Endothelial cell of umbilical vein (primary cell): ENCODE measurements at regions not wholly inside any gene's neighbourhood (a gene's known extent, or its start where the extent isn't known, plus 50 kb on each side); places are given as distances from the start of the nearest gene placed in this dataset.

Experiments used
- BruUV-seq: library from RNA; stranded (reverse); fragments of 400-500 nt; replicated peaks from 2 replicates; lab custom pipeline; 2021; lab: Mats Ljungman, UMichigan
- CTCF ChIA-PET: fragments of 300-600, 350-600 bp; sonication (Branson Sonifier 250); formaldehyde crosslinking; loops from one replicate; lab custom pipeline; 2021; ENCODE audit warnings: antibody characterized with exemption, inconsistent platforms; lab: Charles Lee
- POLR2A ChIA-PET: fragments of 300-600, 350-600 bp; sonication (Branson Sonifier 250); formaldehyde crosslinking; loops from one replicate; lab custom pipeline; 2021; ENCODE audit warnings: antibody characterized with exemption, inconsistent platforms; lab: Charles Lee
- DNase-seq: peaks from one replicate; pipeline ENCODE4 v3.0.0-alpha.2; 2011; ENCODE audit warnings: low read depth, low spot score
- FAIRE-seq: peaks from 2 replicates; lab custom pipeline; 2011; peaks lifted over from hg19 to GRCh38; lab: Jason Lieb, UNC
- H2AFZ ChIP-seq: 2 replicates; pipeline ENCODE4 v1.6.0; 2012; ENCODE audit warnings: low read depth, low read length, control low read depth, inconsistent platforms
- H3K27ac ChIP-seq: 2 replicates; pipeline ENCODE4 v1.5.1; 2011; ENCODE audit warnings: low read depth, mild to moderate bottlenecking, control low read depth, low read length, moderate library complexity; ENCODE audit not compliant: insufficient read depth
- H3K27me3 ChIP-seq, 2 experiments: 2 replicates each; pipeline versions ENCODE4 v1.6.0 to v1.6.1; 2011; ENCODE audit warnings: low read length in 2 of 2, mixed read lengths in 1 of 2; ENCODE audit not compliant: control insufficient read depth in 2 of 2, insufficient read depth in 2 of 2
- H3K36me3 ChIP-seq, 2 experiments: 2 replicates in 1 of 2; 3 replicates in 1 of 2; pipeline ENCODE4 v1.5.1; 2011; ENCODE audit warnings: low read length in 2 of 2, mild to moderate bottlenecking in 1 of 2, moderate library complexity in 1 of 2; ENCODE audit not compliant: control insufficient read depth in 2 of 2, insufficient read depth in 2 of 2; ENCODE audit errors: extremely low read depth in 1 of 2
- H3K4me1 ChIP-seq: 3 replicates; pipeline ENCODE4 v1.5.1; 2011; ENCODE audit warnings: mild to moderate bottlenecking, low read length; ENCODE audit not compliant: control insufficient read depth, insufficient read depth; ENCODE audit errors: extremely low read depth
- H3K4me2 ChIP-seq: 2 replicates; pipeline ENCODE4 v1.6.1; 2011; ENCODE audit warnings: low read length, control low read depth, mixed read lengths; ENCODE audit not compliant: insufficient read depth
- H3K4me3 ChIP-seq, 3 experiments: fragments of 200-600 bp in 1 of 3; sonication (generic), shearing (Covaris generic) in 1 of 3; replicated peaks in 1 of 3; 2 replicates each; pipeline ENCODE4 v1.5.1; 2011 to 2016; ENCODE audit warnings: control low read depth in 3 of 3, low read length in 3 of 3, mild to moderate bottlenecking in 2 of 3, inconsistent platforms in 1 of 3, low read depth in 1 of 3, moderate library complexity in 1 of 3; ENCODE audit not compliant: insufficient read depth in 1 of 3
- H3K79me2 ChIP-seq: 2 replicates; pipeline ENCODE4 v1.6.0; 2012; ENCODE audit warnings: low read length, inconsistent platforms; ENCODE audit not compliant: control insufficient read depth, insufficient read depth
- H3K9ac ChIP-seq: replicated peaks from 2 replicates; pipeline ENCODE3; 2011; ENCODE audit warnings: low read length, control low read depth; ENCODE audit not compliant: insufficient read depth; ENCODE audit errors: extremely low read depth
- H3K9me1 ChIP-seq: replicated peaks from 3 replicates; pipeline ENCODE4 v1.6.0; 2011; ENCODE audit warnings: mild to moderate bottlenecking, low read length; ENCODE audit not compliant: control insufficient read depth, insufficient read depth; ENCODE audit errors: extremely low read depth
- H3K9me3 ChIP-seq: replicated peaks from 2 replicates; pipeline ENCODE4 v1.5.1; 2012; ENCODE audit warnings: low read length, inconsistent platforms; ENCODE audit not compliant: control insufficient read depth, insufficient read depth
- H4K20me1 ChIP-seq: replicated peaks from 2 replicates; pipeline ENCODE3; 2011; ENCODE audit warnings: mild to moderate bottlenecking, low read length; ENCODE audit not compliant: control insufficient read depth, insufficient read depth; ENCODE audit errors: extremely low read depth
- EZH2 ChIP-seq: IDR thresholded peaks from 2 replicates; pipeline ENCODE4 v1.6.1; 2012; ENCODE audit warnings: borderline replicate concordance, low read depth, mild to moderate bottlenecking, moderate library complexity, low read length, inconsistent platforms; ENCODE audit not compliant: severe bottlenecking
- FOS ChIP-seq: IDR thresholded peaks from 2 replicates; pipeline ENCODE4 v1.6.1; 2011; ENCODE audit warnings: mild to moderate bottlenecking, low read length, moderate library complexity, borderline replicate concordance; ENCODE audit not compliant: insufficient read depth
- GATA2 ChIP-seq: IDR thresholded peaks from 2 replicates; pipeline ENCODE4 v1.7.0; 2011; ENCODE audit warnings: low read depth, mild to moderate bottlenecking, moderate library complexity, mixed read lengths, low read length; ENCODE audit not compliant: insufficient read length, insufficient read depth
- JUN ChIP-seq: IDR thresholded peaks from 2 replicates; pipeline ENCODE4 v1.6.1; 2011; ENCODE audit warnings: borderline replicate concordance, low read depth; ENCODE audit not compliant: insufficient read length, insufficient read depth
- MAX ChIP-seq: IDR thresholded peaks from 2 replicates; pipeline ENCODE4 v1.6.1; 2011; ENCODE audit not compliant: insufficient read depth, insufficient read length
- MYC ChIP-seq: IDR thresholded peaks from one replicate; pipeline ENCODE4 v1.6.1; 2011; ENCODE audit warnings: mild to moderate bottlenecking, low read depth, low read length
- POLR2A ChIP-seq: IDR thresholded peaks from 2 replicates; pipeline ENCODE4 v1.6.1; 2012; ENCODE audit warnings: low read depth, mild to moderate bottlenecking, control low read depth, low read length
- POLR2AphosphoS5 ChIP-seq: IDR thresholded peaks from 2 replicates; pipeline ENCODE4 v1.6.1; 2012; ENCODE audit warnings: low read depth, mild to moderate bottlenecking, control low read depth, low read length, moderate library complexity; ENCODE audit not compliant: insufficient read depth
- dilution Hi-C: fragments of 300-500 bp; cut with MboI; formaldehyde crosslinking; loops from one replicate; pipeline ENCODE4 v1.15.0; 2019; ENCODE audit warnings: low sequenced_read_pairs; ENCODE audit not compliant: extremely low pct_ligation_motif_present
- intact Hi-C: fragments of 100-400 bp; cut with micrococcal nuclease; formaldehyde crosslinking; loops from one replicate; pipeline ENCODE4 v1.10.0; 2022
- TF ChIP-seq, protein P1 (sequence below), 2 donors: IDR thresholded peaks; 1 replicate in 1 of 2; 2 replicates in 1 of 2; pipeline ENCODE4 v1.5.1; 2011; ENCODE audit warnings: low read length in 2 of 2, mild to moderate bottlenecking in 2 of 2, moderate library complexity in 2 of 2, control low read depth in 1 of 2, inconsistent platforms in 1 of 2, low read depth in 1 of 2; ENCODE audit not compliant: insufficient read depth in 1 of 2; ENCODE audit errors: extremely low read depth in 1 of 2

DNA sequence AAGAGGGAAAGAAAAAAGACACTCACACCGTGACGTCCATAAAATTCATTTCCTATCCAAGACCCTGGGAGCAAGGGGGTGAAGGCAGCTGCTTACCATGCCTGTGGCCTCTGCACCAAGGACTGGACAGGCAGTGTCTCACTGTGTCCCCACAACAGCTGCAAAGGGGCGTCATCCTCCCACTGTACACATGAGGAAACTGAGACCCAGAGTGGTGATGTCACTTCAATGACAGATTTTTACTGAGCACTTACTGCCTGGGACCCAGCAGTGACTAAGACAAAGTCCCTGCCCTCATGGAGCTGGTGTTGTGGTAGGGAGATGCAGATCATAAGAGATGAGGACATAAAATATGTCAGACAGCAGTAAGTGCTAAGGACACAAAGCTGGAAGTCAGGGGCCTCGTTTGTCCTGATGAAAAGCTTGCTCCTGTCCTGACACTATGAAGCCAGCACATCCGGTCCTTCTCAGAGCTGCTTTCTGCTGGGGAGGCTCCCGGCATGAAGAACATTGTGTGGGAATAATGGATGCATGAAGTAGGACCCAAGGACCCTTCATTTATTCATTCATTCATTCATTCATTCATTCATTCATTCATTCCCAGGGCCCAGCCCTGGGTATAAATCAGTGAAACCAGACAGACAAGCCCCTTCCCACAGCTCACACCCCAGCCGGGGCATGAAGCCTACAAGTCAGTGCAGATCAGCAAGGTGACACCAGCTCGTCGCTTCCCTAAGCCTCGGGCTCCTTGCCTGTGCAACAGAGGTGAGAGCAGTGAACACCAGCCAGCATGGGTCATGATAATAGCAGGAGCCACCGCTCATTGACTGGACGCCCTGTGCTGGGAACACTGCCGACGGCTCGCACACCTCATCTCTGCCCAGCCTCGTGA is 473.7 kb downstream of the MATN1 start:
- Histone ChIP-seq H3K4me2 (no peak overlapping the region), H3K27ac (no peak overlapping the region), H4K20me1 (no peaks in the 10 kb centered on the region), H2AFZ (no peak overlapping the region), H3K36me3 (no peaks in the 10 kb centered on the region), H3K4me1 (no peaks in the 10 kb centered on the region), H3K9ac (no peak overlapping the region), H3K9me1 (no peaks in the 10 kb centered on the region), H3K27me3 (no peaks in the 10 kb centered on the region), H3K79me2 (no peaks in the 10 kb centered on the region), H3K4me3 (no peak overlapping the region), H3K9me3 (no peaks in the 10 kb centered on the region)
- no TSS peak for BruUV-seq
- TF ChIP-seq POLR2AphosphoS5 (no peak), FOS (no peak), GATA2 (no peak), JUN (no peak), POLR2A (no peak), EZH2 (no peak), MAX (no peak), MYC (no peak)
- TF ChIP-seq, protein P1, sequence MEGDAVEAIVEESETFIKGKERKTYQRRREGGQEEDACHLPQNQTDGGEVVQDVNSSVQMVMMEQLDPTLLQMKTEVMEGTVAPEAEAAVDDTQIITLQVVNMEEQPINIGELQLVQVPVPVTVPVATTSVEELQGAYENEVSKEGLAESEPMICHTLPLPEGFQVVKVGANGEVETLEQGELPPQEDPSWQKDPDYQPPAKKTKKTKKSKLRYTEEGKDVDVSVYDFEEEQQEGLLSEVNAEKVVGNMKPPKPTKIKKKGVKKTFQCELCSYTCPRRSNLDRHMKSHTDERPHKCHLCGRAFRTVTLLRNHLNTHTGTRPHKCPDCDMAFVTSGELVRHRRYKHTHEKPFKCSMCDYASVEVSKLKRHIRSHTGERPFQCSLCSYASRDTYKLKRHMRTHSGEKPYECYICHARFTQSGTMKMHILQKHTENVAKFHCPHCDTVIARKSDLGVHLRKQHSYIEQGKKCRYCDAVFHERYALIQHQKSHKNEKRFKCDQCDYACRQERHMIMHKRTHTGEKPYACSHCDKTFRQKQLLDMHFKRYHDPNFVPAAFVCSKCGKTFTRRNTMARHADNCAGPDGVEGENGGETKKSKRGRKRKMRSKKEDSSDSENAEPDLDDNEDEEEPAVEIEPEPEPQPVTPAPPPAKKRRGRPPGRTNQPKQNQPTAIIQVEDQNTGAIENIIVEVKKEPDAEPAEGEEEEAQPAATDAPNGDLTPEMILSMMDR (IDR thresholded peaks at IDR 0.05; ENCODE audit: extremely low read depth in 1 of 2, insufficient read depth in 1 of 2, low read depth in 1 of 2, low read length in 2 of 2) = no peak
- no peak for DNase-seq
- dilution Hi-C loops = no loop called here
- CTCF ChIA-PET = interaction anchor here (1.4 kb wide), 1 partner anchor 27 kb away, joined by 3 read pairs; no protein-coding TSS in a partner anchor
- intact Hi-C loops = no loop called here
- POLR2A ChIA-PET = no interaction called here
- FAIRE-seq = no peak
